CD14-positive monocyte (primary cell): ENCODE measurements at regions not wholly inside any gene's neighbourhood (a gene's known extent, or its start where the extent isn't known, plus 50 kb on each side); places are given as distances from the start of the nearest gene placed in this dataset.

Experiments used
- DNase-seq, 3 donors: peaks; one replicate each; pipeline ENCODE4 v3.0.0-alpha.2; 2011 to 2022
- H2AFZ ChIP-seq: 2 replicates; pipeline ENCODE4 v1.6.0; 2012; ENCODE audit warnings: mild to moderate bottlenecking, low read depth, low read length, inconsistent platforms; ENCODE audit not compliant: insufficient read depth, poor library complexity, severe bottlenecking
- H3K27ac ChIP-seq, 2 donors: 1 replicate in 1 of 2; 2 replicates in 1 of 2; pipeline ENCODE4 v1.5.1; 2012 to 2013; ENCODE audit warnings: low read length in 2 of 2, control low read depth in 1 of 2, inconsistent platforms in 1 of 2, low read depth in 1 of 2, mild to moderate bottlenecking in 1 of 2
- H3K27me3 ChIP-seq, 2 donors: one replicate each; pipeline versions ENCODE4 v1.6.0 to v1.6.1; 2011 to 2013; ENCODE audit warnings: low read length in 2 of 2; ENCODE audit not compliant: control insufficient read depth in 2 of 2, insufficient read depth in 2 of 2
- H3K36me3 ChIP-seq, 2 donors: replicated peaks in 1 of 2; 1 replicate in 1 of 2; 2 replicates in 1 of 2; pipeline versions ENCODE4 v1.5.1 to v1.6.1; 2012 to 2013; ENCODE audit warnings: low read length in 2 of 2, control low read depth in 1 of 2, inconsistent platforms in 1 of 2, mild to moderate bottlenecking in 1 of 2; ENCODE audit not compliant: insufficient read depth in 2 of 2, control insufficient read depth in 1 of 2
- H3K4me1 ChIP-seq, 2 donors: 1 replicate in 1 of 2; 2 replicates in 1 of 2; pipeline versions ENCODE4 v1.5.1 to v1.6.1; 2012 to 2013; ENCODE audit warnings: low read length in 2 of 2, control low read depth in 1 of 2, inconsistent platforms in 1 of 2, mild to moderate bottlenecking in 1 of 2, moderate library complexity in 1 of 2; ENCODE audit not compliant: insufficient read depth in 2 of 2, control insufficient read depth in 1 of 2
- H3K4me2 ChIP-seq: replicated peaks from 2 replicates; pipeline ENCODE3; 2012; ENCODE audit warnings: low read length, moderate library complexity, mild to moderate bottlenecking; ENCODE audit not compliant: poor library complexity, severe bottlenecking; ENCODE audit errors: extremely low read depth
- H3K4me3 ChIP-seq, 3 experiments: fragments of 200-600 bp in 1 of 3; sonication (generic) in 1 of 3; replicated peaks in 1 of 3; 1 replicate in 2 of 3; 2 replicates in 1 of 3; pipeline ENCODE4 v1.5.1; 2011 to 2013; ENCODE audit warnings: low read length in 3 of 3, mild to moderate bottlenecking in 3 of 3, control low read depth in 2 of 3, low read depth in 2 of 3, inconsistent platforms in 1 of 3, moderate library complexity in 1 of 3
- H3K79me2 ChIP-seq: 2 replicates; pipeline ENCODE4 v1.6.0; 2012; ENCODE audit warnings: mild to moderate bottlenecking, control low read depth, inconsistent platforms, low read length, moderate library complexity; ENCODE audit not compliant: insufficient read depth
- H3K9ac ChIP-seq: 2 replicates; pipeline ENCODE4 v1.6.0; 2017; ENCODE audit warnings: low read length, mild to moderate bottlenecking; ENCODE audit not compliant: insufficient read depth, poor library complexity, severe bottlenecking
- H3K9me3 ChIP-seq, 2 donors: replicated peaks in 1 of 2; 1 replicate in 1 of 2; 2 replicates in 1 of 2; pipeline versions ENCODE4 v1.5.1 to v1.6.1; 2012 to 2013; ENCODE audit warnings: low read length in 2 of 2, control low read depth in 1 of 2; ENCODE audit not compliant: control insufficient read depth in 1 of 2, insufficient read depth in 1 of 2
- H4K20me1 ChIP-seq: 2 replicates; pipeline ENCODE4 v1.6.0; 2012; ENCODE audit warnings: mild to moderate bottlenecking, low read length, control low read depth, moderate library complexity; ENCODE audit not compliant: insufficient read depth
- H3K27ac Mint-ChIP-seq, 7 donors: one replicate each; pipeline ENCODE4 v1.8.0; 2020; ENCODE audit warnings: mild to moderate bottlenecking in 7 of 7, mixed read lengths in 7 of 7, moderate library complexity in 6 of 7, inconsistent platforms in 2 of 7
- H3K27me3 Mint-ChIP-seq, 3 donors: one replicate each; pipeline ENCODE4 v1.8.0; 2021 to 2022; ENCODE audit warnings: low read depth in 3 of 3, mild to moderate bottlenecking in 3 of 3, mixed read lengths in 3 of 3, moderate library complexity in 3 of 3, inconsistent platforms in 1 of 3
- H3K36me3 Mint-ChIP-seq, 2 donors: one replicate each; pipeline ENCODE4 v1.8.0; 2020; ENCODE audit warnings: mixed read lengths in 2 of 2, inconsistent platforms in 1 of 2, mild to moderate bottlenecking in 1 of 2
- H3K4me1 Mint-ChIP-seq: one replicate; pipeline ENCODE4 v1.8.0; 2020; ENCODE audit warnings: mild to moderate bottlenecking, mixed read lengths
- H3K4me3 Mint-ChIP-seq, 2 donors: one replicate each; pipeline ENCODE4 v1.8.0; 2020; ENCODE audit warnings: mild to moderate bottlenecking in 2 of 2, mixed read lengths in 2 of 2, moderate library complexity in 1 of 2
- H3K9me3 Mint-ChIP-seq, 7 donors: one replicate each; pipeline ENCODE4 v1.8.0; 2020 to 2022; ENCODE audit warnings: mixed read lengths in 7 of 7, mild to moderate bottlenecking in 6 of 7, moderate library complexity in 6 of 7, inconsistent platforms in 2 of 7
- CTCF ChIP-seq: fragments of 200-600 bp; IDR thresholded peaks from one replicate; pipeline ENCODE4 v1.8.0; 2022; ENCODE audit warnings: antibody characterized with exemption, mild to moderate bottlenecking
- WGBS: methylation state at CpG from one replicate; pipeline ENCODE4 v1.1.5; 2013; ENCODE audit warnings: missing lambda C conversion rate; ENCODE audit not compliant: insufficient coverage; 5-methylcytosine and 5-hydroxymethylcytosine counted together
- intact Hi-C, 2 donors: fragments of 100-400 bp; cut with micrococcal nuclease; formaldehyde crosslinking; loops; one replicate each; pipeline versions ENCODE4 v1.15.0 to v1.15.1; 2023

DNA sequence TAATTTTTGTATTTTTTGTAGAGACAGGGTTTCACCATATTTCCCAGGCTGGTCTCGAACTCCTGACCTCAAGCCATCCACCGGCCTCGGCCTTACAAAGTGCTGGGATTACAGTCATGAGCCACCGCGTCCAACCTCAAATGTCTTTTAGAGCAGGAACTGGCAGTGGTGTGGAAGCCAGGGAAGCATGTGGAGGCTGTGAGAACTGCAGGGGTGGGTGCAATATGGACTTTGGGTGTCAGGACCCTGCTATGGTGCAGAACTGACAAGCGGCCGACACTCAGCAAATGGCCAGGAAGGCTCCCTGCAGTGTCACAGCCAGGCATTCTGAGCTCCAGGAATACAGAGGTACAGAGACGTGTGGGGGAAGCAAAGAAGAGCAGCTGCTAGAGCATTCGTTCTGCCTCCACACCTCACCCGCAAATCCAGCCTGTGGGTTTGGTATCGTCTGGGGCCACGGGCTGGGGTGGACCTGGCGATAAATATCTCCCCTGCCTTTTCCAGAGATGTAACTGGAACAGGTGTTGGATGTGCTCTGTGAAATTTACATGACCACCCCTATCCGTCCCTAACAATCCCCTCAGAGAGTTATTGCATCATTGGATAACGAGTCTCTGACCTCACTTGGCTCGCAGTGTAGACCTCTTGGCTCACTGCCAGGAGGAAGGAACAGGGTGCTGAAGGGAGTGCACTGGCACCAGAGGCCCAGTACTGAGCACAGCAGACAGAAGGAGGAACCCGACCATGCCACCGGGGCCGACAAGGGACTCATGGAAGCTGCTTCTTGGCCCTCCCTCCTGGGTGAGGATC is 624.7 kb upstream of the B3GAT1 start:
- no peaks in the 10 kb centered on the region for H4K20me1 ChIP-seq
- no peaks in the 10 kb centered on the region for H3K4me1 ChIP-seq
- Mint-ChIP-seq H3K27ac (no peak overlapping the region), H3K36me3 (no peaks in the 10 kb centered on the region), H3K9me3 (peaks cover 2 to 11% (median 4%) of the 10 kb centered on the region in 7 donors), H3K27me3 (peaks cover 0 to 2% (median 1%) of the 10 kb centered on the region in 3 donors), H3K4me3 (no peak overlapping the region), H3K4me1 (no peaks in the 10 kb centered on the region)
- no peak overlapping the region for H3K27ac ChIP-seq
- H3K4me3 ChIP-seq: no peak overlapping the region
- no peak overlapping the region for H3K9ac ChIP-seq
- H3K27me3 ChIP-seq: no peaks in the 10 kb centered on the region
- H3K4me2 ChIP-seq: no peak overlapping the region
- DNase-seq: no peak
- H3K9me3 ChIP-seq: peaks cover 0 to 12% of the 10 kb centered on the region in 2 donors
- no peak for TF ChIP-seq CTCF
- intact Hi-C loops: no loop called here
- H2AFZ ChIP-seq: no peak overlapping the region
- no peaks in the 10 kb centered on the region for H3K36me3 ChIP-seq
- no peaks in the 10 kb centered on the region for H3K79me2 ChIP-seq
- WGBS: 88% methylated on average over 13 of the region's 19 CpGs

- Histone ChIP-seq H3K4me1 (no peaks in the 10 kb centered on the region), H3K27ac (no peak overlapping the region), H3K9me3 (peaks cover 0 to 8% of the 10 kb centered on the region in 2 donors), H4K20me1 (no peaks in the 10 kb centered on the region), H3K79me2 (no peaks in the 10 kb centered on the region), H3K4me3 (no peak overlapping the region), H2AFZ (no peak overlapping the region), H3K36me3 (no peaks in the 10 kb centered on the region), H3K27me3 (no peaks in the 10 kb centered on the region), H3K9ac (no peak overlapping the region), H3K4me2 (no peak overlapping the region)
- Mint-ChIP-seq H3K27me3 (peaks cover 0 to 2% (median 1%) of the 10 kb centered on the region in 3 donors), H3K4me1 (no peaks in the 10 kb centered on the region), H3K27ac (no peak overlapping the region), H3K4me3 (no peak overlapping the region), H3K36me3 (no peaks in the 10 kb centered on the region), H3K9me3 (peaks cover 2 to 7% (median 4%) of the 10 kb centered on the region in 7 donors)
- no peak for TF ChIP-seq CTCF
- WGBS: 89% methylated on average over 3 of the region's 3 CpGs
- no peak for DNase-seq
- intact Hi-C loops: no loop called here
Observed at GRCh38 chr11:135035282-135035681, 623.2 kb upstream of the B3GAT1 start.
